GM23338 (cell line): ENCODE measurements at regions not wholly inside any gene's neighbourhood (a gene's known extent, or its start where the extent isn't known, plus 50 kb on each side); places are given as distances from the start of the nearest gene placed in this dataset.

ENCODE experiments used
- ATAC-seq: fragments of 200-7000 bp; cut with Tn5 transposase; 3 replicates; pipeline ENCODE4 v1.9.1; 2020
- DNase-seq: peaks from one replicate; pipeline ENCODE4 v3.0.0-alpha.2; 2015; ENCODE audit warnings: low spot score
- H2AFZ ChIP-seq: fragments of 200-600 bp; sonication (generic); 2 replicates; pipeline ENCODE4 v1.8.0; 2016; ENCODE audit warnings: antibody characterized with exemption, mild to moderate bottlenecking, moderate library complexity
- H3F3A ChIP-seq: fragments of 200-600 bp; sonication (generic); replicated peaks from 2 replicates; pipeline ENCODE4 v1.8.0; 2017; ENCODE audit warnings: antibody characterized with exemption, mixed run types, low read depth
- H3K27ac ChIP-seq: fragments of 200-600 bp; sonication (generic); 2 replicates; pipeline ENCODE4 v1.6.1; 2016; ENCODE audit warnings: low read depth
- H3K27me3 ChIP-seq: fragments of 200-600 bp; sonication (generic); 2 replicates; pipeline ENCODE4 v1.8.0; 2016; ENCODE audit warnings: mild to moderate bottlenecking, mixed run types, moderate library complexity; ENCODE audit not compliant: insufficient read depth
- H3K36me3 ChIP-seq: fragments of 200-600 bp; sonication (generic); 2 replicates; pipeline ENCODE4 v1.8.0; 2016; ENCODE audit warnings: mild to moderate bottlenecking; ENCODE audit not compliant: insufficient read depth
- H3K4me1 ChIP-seq: fragments of 200-600 bp; sonication (generic); 2 replicates; pipeline ENCODE4 v1.8.0; 2016; ENCODE audit warnings: mild to moderate bottlenecking, moderate library complexity; ENCODE audit not compliant: insufficient read depth
- H3K4me2 ChIP-seq: fragments of 200-600 bp; sonication (generic); 2 replicates; pipeline ENCODE4 v1.7.1; 2017; ENCODE audit warnings: mixed run types
- H3K4me3 ChIP-seq: fragments of 200-600 bp; sonication (generic); 2 replicates; pipeline ENCODE4 v1.6.1; 2016; ENCODE audit warnings: mixed run types
- H3K79me2 ChIP-seq: fragments of 200-600 bp; sonication (generic); replicated peaks from 2 replicates; pipeline ENCODE4 v1.8.0; 2017; ENCODE audit warnings: mild to moderate bottlenecking; ENCODE audit not compliant: insufficient read depth
- H3K9me2 ChIP-seq: fragments of 200-600 bp; sonication (generic); 2 replicates; pipeline ENCODE4 v1.8.0; 2017; ENCODE audit not compliant: insufficient read depth
- H4K20me1 ChIP-seq: fragments of 200-600 bp; sonication (generic); replicated peaks from 2 replicates; pipeline ENCODE4 v1.8.0; 2017; ENCODE audit warnings: mild to moderate bottlenecking; ENCODE audit not compliant: insufficient read depth
- H3K27ac Mint-ChIP-seq: 2 replicates; pipeline ENCODE4 v1.8.0; 2020; ENCODE audit warnings: inconsistent platforms, mild to moderate bottlenecking, moderate library complexity, mixed read lengths
- H3K27me3 Mint-ChIP-seq: 3 replicates; pipeline ENCODE4 v1.8.0; 2022; ENCODE audit warnings: low read depth, mild to moderate bottlenecking, moderate library complexity, mixed read lengths, inconsistent platforms; ENCODE audit not compliant: insufficient read depth, poor library complexity
- H3K36me3 Mint-ChIP-seq: 3 replicates; pipeline ENCODE4 v1.8.0; 2021; ENCODE audit warnings: low read depth, mild to moderate bottlenecking, inconsistent platforms, moderate library complexity, mixed read lengths
- H3K4me1 Mint-ChIP-seq: 3 replicates; pipeline ENCODE4 v1.8.0; 2020; ENCODE audit warnings: mild to moderate bottlenecking, inconsistent platforms, mixed read lengths
- H3K4me3 Mint-ChIP-seq: 3 replicates; pipeline ENCODE4 v1.8.0; 2021; ENCODE audit warnings: moderate library complexity, mild to moderate bottlenecking, inconsistent platforms, mixed read lengths
- H3K9me3 Mint-ChIP-seq: 3 replicates; pipeline ENCODE4 v1.8.0; 2020; ENCODE audit warnings: moderate library complexity, mild to moderate bottlenecking, inconsistent platforms, mixed read lengths
- CREB1 ChIP-seq: fragments of 250-450 bp; sonication (Bioruptor Pico); IDR thresholded peaks from 2 replicates; pipeline ENCODE4 v1.5.0; 2020; ENCODE audit warnings: low read depth, mild to moderate bottlenecking, moderate library complexity
- EZH2phosphoT487 ChIP-seq: fragments of 200-600 bp; sonication (generic); IDR thresholded peaks from one replicate; pipeline ENCODE4 v1.8.1; 2018; ENCODE audit warnings: antibody characterized with exemption; ENCODE audit not compliant: unreplicated experiment
- JUNB ChIP-seq: IDR thresholded peaks from one replicate; pipeline ENCODE4 v1.6.1; 2016; ENCODE audit warnings: antibody characterized with exemption; ENCODE audit not compliant: unreplicated experiment
- POLR2AphosphoS5 ChIP-seq: IDR thresholded peaks from 2 replicates; pipeline ENCODE4 v1.6.1; 2016; ENCODE audit warnings: antibody characterized with exemption, low read depth
- STAT1 ChIP-seq: IDR thresholded peaks from one replicate; pipeline ENCODE4 v1.6.1; 2016; ENCODE audit warnings: antibody characterized with exemption; ENCODE audit not compliant: unreplicated experiment
- ZNF114 ChIP-seq: fragments of 250-450 bp; sonication (Bioruptor Pico); IDR thresholded peaks from 2 replicates; pipeline ENCODE4 v1.5.0; 2020; ENCODE audit warnings: mild to moderate bottlenecking, moderate library complexity
- ZNF331 ChIP-seq: fragments of 250-450 bp; sonication (Bioruptor Pico); IDR thresholded peaks from 2 replicates; pipeline ENCODE4 v1.5.0; 2020; ENCODE audit warnings: low read depth, mild to moderate bottlenecking, moderate library complexity
- TF ChIP-seq, protein P1 (sequence below): fragments of 250-450 bp; sonication (Bioruptor Pico); IDR thresholded peaks from 2 replicates; pipeline ENCODE4 v1.5.0; 2020; ENCODE audit warnings: mild to moderate bottlenecking, moderate library complexity
- TF ChIP-seq, protein P2 (sequence below): IDR thresholded peaks from one replicate; pipeline ENCODE4 v1.6.1; 2018; ENCODE audit warnings: antibody characterized with exemption; ENCODE audit not compliant: unreplicated experiment
- TF ChIP-seq, protein P3 (sequence below): IDR thresholded peaks from 2 replicates; pipeline ENCODE4 v1.6.1; 2016; ENCODE audit warnings: antibody characterized with exemption

DNA sequence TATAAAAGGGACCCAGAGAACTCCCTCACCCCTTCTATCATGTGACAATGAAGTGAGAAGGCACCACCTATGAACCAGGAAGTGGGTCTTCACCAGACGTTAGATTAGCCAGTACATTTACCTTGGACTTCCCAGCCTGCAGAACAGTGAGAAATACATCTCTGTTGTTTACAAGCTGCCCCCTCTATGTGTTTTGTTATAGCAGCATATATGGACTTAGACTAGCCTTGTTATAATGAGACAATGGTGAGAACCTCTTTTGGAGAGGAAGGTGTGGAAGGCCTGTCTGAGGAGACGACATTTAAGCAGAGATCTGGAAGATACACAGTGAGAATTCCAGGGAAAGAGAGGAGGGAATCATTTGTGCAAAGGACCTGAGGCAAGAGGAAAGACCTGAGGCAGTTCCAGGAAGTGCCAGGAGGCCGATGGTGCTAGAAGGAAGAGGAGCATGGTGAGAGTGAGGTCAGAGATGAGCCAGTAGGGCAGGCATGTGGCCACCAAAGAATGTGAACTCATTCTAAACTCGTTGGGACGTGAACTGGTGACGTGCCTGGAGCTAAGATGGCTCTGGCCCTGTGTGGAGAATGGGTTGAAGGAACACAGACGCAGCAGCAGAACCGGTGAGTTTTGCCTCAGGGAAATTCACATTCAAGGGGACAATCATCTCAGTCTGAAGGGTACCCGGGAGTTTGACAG lies 98.9 kb upstream of the IRF2BP2 start:
- H3K4me1 Mint-ChIP-seq, result no peaks in the 10 kb centered on the region
- peaks cover 3% of the 10 kb centered on the region for H3K27me3 Mint-ChIP-seq
- no peaks in the 10 kb centered on the region for H3K36me3 ChIP-seq
- 0 out of 2 replicates have a peak, but pooled peaks cover 3% of the 10 kb centered on the region for H3K9me2 ChIP-seq
- H3K27ac ChIP-seq, result no peak overlapping the region
- H3K79me2 ChIP-seq, result no peaks in the 10 kb centered on the region
- H3K4me2 ChIP-seq, result no peak overlapping the region
- no peak for DNase-seq
- H3F3A ChIP-seq, result no peaks in the 10 kb centered on the region
- no peaks in the 10 kb centered on the region for H3K9me3 Mint-ChIP-seq
- no peak for ATAC-seq
- no peak overlapping the region for H2AFZ ChIP-seq
- no peak overlapping the region for H3K4me3 Mint-ChIP-seq
- no peaks in the 10 kb centered on the region for H3K27me3 ChIP-seq
- H4K20me1 ChIP-seq, result no peaks in the 10 kb centered on the region
- no peak overlapping the region for H3K27ac Mint-ChIP-seq
- H3K36me3 Mint-ChIP-seq, result no peaks in the 10 kb centered on the region
- no peak overlapping the region for H3K4me3 ChIP-seq
- H3K4me1 ChIP-seq, result no peaks in the 10 kb centered on the region
- TF ChIP-seq ZNF331 (CRISPR knock-in tag), result no peak
- TF ChIP-seq ZNF114 (CRISPR knock-in tag), result no peak
- TF ChIP-seq JUNB, result no peak
- TF ChIP-seq STAT1, result no peak
- TF ChIP-seq, protein P1, sequence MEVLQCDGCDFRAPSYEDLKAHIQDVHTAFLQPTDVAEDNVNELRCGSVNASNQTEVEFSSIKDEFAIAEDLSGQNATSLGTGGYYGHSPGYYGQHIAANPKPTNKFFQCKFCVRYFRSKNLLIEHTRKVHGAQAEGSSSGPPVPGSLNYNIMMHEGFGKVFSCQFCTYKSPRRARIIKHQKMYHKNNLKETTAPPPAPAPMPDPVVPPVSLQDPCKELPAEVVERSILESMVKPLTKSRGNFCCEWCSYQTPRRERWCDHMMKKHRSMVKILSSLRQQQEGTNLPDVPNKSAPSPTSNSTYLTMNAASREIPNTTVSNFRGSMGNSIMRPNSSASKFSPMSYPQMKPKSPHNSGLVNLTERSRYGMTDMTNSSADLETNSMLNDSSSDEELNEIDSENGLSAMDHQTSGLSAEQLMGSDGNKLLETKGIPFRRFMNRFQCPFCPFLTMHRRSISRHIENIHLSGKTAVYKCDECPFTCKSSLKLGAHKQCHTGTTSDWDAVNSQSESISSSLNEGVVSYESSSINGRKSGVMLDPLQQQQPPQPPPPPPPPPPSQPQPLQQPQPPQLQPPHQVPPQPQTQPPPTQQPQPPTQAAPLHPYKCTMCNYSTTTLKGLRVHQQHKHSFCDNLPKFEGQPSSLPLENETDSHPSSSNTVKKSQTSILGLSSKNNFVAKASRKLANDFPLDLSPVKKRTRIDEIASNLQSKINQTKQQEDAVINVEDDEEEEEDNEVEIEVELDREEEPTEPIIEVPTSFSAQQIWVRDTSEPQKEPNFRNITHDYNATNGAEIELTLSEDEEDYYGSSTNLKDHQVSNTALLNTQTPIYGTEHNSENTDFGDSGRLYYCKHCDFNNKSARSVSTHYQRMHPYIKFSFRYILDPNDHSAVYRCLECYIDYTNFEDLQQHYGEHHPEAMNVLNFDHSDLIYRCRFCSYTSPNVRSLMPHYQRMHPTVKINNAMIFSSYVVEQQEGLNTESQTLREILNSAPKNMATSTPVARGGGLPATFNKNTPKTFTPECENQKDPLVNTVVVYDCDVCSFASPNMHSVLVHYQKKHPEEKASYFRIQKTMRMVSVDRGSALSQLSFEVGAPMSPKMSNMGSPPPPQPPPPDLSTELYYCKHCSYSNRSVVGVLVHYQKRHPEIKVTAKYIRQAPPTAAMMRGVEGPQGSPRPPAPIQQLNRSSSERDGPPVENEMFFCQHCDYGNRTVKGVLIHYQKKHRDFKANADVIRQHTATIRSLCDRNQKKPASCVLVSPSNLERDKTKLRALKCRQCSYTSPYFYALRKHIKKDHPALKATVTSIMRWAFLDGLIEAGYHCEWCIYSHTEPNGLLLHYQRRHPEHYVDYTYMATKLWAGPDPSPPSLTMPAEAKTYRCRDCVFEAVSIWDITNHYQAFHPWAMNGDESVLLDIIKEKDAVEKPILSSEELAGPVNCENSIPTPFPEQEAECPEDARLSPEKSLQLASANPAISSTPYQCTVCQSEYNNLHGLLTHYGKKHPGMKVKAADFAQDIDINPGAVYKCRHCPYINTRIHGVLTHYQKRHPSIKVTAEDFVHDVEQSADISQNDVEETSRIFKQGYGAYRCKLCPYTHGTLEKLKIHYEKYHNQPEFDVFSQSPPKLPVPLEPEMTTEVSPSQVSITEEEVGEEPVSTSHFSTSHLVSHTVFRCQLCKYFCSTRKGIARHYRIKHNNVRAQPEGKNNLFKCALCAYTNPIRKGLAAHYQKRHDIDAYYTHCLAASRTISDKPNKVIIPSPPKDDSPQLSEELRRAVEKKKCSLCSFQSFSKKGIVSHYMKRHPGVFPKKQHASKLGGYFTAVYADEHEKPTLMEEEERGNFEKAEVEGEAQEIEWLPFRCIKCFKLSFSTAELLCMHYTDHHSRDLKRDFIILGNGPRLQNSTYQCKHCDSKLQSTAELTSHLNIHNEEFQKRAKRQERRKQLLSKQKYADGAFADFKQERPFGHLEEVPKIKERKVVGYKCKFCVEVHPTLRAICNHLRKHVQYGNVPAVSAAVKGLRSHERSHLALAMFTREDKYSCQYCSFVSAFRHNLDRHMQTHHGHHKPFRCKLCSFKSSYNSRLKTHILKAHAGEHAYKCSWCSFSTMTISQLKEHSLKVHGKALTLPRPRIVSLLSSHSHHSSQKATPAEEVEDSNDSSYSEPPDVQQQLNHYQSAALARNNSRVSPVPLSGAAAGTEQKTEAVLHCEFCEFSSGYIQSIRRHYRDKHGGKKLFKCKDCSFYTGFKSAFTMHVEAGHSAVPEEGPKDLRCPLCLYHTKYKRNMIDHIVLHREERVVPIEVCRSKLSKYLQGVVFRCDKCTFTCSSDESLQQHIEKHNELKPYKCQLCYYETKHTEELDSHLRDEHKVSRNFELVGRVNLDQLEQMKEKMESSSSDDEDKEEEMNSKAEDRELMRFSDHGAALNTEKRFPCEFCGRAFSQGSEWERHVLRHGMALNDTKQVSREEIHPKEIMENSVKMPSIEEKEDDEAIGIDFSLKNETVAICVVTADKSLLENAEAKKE (CRISPR knock-in tag), result no peak
- TF ChIP-seq EZH2phosphoT487, result no peak
- TF ChIP-seq, protein P2, sequence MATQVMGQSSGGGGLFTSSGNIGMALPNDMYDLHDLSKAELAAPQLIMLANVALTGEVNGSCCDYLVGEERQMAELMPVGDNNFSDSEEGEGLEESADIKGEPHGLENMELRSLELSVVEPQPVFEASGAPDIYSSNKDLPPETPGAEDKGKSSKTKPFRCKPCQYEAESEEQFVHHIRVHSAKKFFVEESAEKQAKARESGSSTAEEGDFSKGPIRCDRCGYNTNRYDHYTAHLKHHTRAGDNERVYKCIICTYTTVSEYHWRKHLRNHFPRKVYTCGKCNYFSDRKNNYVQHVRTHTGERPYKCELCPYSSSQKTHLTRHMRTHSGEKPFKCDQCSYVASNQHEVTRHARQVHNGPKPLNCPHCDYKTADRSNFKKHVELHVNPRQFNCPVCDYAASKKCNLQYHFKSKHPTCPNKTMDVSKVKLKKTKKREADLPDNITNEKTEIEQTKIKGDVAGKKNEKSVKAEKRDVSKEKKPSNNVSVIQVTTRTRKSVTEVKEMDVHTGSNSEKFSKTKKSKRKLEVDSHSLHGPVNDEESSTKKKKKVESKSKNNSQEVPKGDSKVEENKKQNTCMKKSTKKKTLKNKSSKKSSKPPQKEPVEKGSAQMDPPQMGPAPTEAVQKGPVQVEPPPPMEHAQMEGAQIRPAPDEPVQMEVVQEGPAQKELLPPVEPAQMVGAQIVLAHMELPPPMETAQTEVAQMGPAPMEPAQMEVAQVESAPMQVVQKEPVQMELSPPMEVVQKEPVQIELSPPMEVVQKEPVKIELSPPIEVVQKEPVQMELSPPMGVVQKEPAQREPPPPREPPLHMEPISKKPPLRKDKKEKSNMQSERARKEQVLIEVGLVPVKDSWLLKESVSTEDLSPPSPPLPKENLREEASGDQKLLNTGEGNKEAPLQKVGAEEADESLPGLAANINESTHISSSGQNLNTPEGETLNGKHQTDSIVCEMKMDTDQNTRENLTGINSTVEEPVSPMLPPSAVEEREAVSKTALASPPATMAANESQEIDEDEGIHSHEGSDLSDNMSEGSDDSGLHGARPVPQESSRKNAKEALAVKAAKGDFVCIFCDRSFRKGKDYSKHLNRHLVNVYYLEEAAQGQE, result no peak
- no peak for TF ChIP-seq POLR2AphosphoS5
- TF ChIP-seq, protein P3, sequence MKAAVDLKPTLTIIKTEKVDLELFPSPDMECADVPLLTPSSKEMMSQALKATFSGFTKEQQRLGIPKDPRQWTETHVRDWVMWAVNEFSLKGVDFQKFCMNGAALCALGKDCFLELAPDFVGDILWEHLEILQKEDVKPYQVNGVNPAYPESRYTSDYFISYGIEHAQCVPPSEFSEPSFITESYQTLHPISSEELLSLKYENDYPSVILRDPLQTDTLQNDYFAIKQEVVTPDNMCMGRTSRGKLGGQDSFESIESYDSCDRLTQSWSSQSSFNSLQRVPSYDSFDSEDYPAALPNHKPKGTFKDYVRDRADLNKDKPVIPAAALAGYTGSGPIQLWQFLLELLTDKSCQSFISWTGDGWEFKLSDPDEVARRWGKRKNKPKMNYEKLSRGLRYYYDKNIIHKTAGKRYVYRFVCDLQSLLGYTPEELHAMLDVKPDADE, result no peak
- no peak for TF ChIP-seq CREB1 (CRISPR knock-in tag)
